Duodenal mucosa (tissue), 2 donors: ENCODE measurements at regions not wholly inside any gene's neighbourhood (a gene's known extent, or its start where the extent isn't known, plus 50 kb on each side); places are given as distances from the start of the nearest gene placed in this dataset.

Experiments
- H3K27ac ChIP-seq: one replicate; pipeline ENCODE4 v1.7.0; 2013; ENCODE audit warnings: low read depth, low read length
- H3K27me3 ChIP-seq, 2 donors: one replicate each; pipeline ENCODE4 v1.7.0; 2013; ENCODE audit warnings: low read length in 2 of 2, control low read depth in 1 of 2; ENCODE audit not compliant: insufficient read depth in 2 of 2, control insufficient read depth in 1 of 2
- H3K36me3 ChIP-seq, 2 donors: one replicate each; pipeline ENCODE4 v1.7.0; 2013; ENCODE audit warnings: low read length in 2 of 2, control low read depth in 1 of 2; ENCODE audit not compliant: insufficient read depth in 2 of 2, control insufficient read depth in 1 of 2
- H3K4me1 ChIP-seq, 2 donors: one replicate each; pipeline ENCODE4 v1.7.0; 2013; ENCODE audit warnings: low read length in 2 of 2, control low read depth in 1 of 2; ENCODE audit not compliant: insufficient read depth in 2 of 2, control insufficient read depth in 1 of 2
- H3K4me3 ChIP-seq, 2 donors: one replicate each; pipeline ENCODE4 v1.7.0; 2013; ENCODE audit warnings: low read length in 2 of 2, low read depth in 1 of 2
- H3K9ac ChIP-seq, 2 donors: one replicate each; pipeline ENCODE4 v1.7.0; 2013; ENCODE audit warnings: low read length in 2 of 2, low read depth in 1 of 2
- H3K9me3 ChIP-seq, 2 donors: one replicate each; pipeline ENCODE4 v1.7.0; 2013; ENCODE audit warnings: low read length in 2 of 2, control low read depth in 1 of 2; ENCODE audit not compliant: control insufficient read depth in 1 of 2

GRCh38 chr6:103027271-103027931, 1633.9 kb downstream of the GRIK2 start:
- no peaks in the 10 kb centered on the region for H3K27me3 ChIP-seq

GRCh38 chr6:103018426-103018825, 1624.9 kb downstream of the GRIK2 start:
- no peaks in the 10 kb centered on the region for H3K36me3 ChIP-seq
- no peaks in the 10 kb centered on the region for H3K9me3 ChIP-seq
- H3K4me3 ChIP-seq, result no peak overlapping the region
- no peaks in the 10 kb centered on the region for H3K4me1 ChIP-seq
- H3K27ac ChIP-seq, result no peak overlapping the region
- no peak overlapping the region for H3K9ac ChIP-seq
- no peaks in the 10 kb centered on the region for H3K27me3 ChIP-seq

More at GRCh38 chr6:103027271-103027931, 1633.9 kb downstream of the GRIK2 start:
- H3K4me1 ChIP-seq, result no peaks in the 10 kb centered on the region
- peaks cover 0 to 2% of the 10 kb centered on the region in 2 donors for H3K9me3 ChIP-seq
- H3K27ac ChIP-seq, result no peak overlapping the region
- no peak overlapping the region for H3K9ac ChIP-seq
- no peak overlapping the region for H3K4me3 ChIP-seq
- H3K36me3 ChIP-seq, result no peaks in the 10 kb centered on the region

- Histone ChIP-seq H3K9me3 (no peaks in the 10 kb centered on the region), H3K4me3 (no peak overlapping the region), H3K4me1 (no peaks in the 10 kb centered on the region), H3K36me3 (no peaks in the 10 kb centered on the region), H3K9ac (no peak overlapping the region), H3K27ac (no peak overlapping the region), H3K27me3 (no peaks in the 10 kb centered on the region)
These were observed 1624.4 kb downstream of the GRIK2 start for GRCh38 chr6:103017878-103018277.

GRCh38 chr6:103011605-103012004, 1618.1 kb downstream of the GRIK2 start:
- Histone ChIP-seq H3K9me3 (no peaks in the 10 kb centered on the region), H3K4me1 (no peaks in the 10 kb centered on the region), H3K9ac (no peak overlapping the region), H3K27ac (no peak overlapping the region), H3K4me3 (no peak overlapping the region), H3K36me3 (no peaks in the 10 kb centered on the region), H3K27me3 (no peaks in the 10 kb centered on the region)

- Histone ChIP-seq H3K27me3 (no peaks in the 10 kb centered on the region), H3K4me3 (no peak overlapping the region), H3K36me3 (no peaks in the 10 kb centered on the region), H3K27ac (no peak overlapping the region), H3K9ac (no peak overlapping the region), H3K9me3 (peaks cover 2 to 7% of the 10 kb centered on the region in 2 donors), H3K4me1 (no peaks in the 10 kb centered on the region)
These were observed 1608.8 kb downstream of the GRIK2 start for GRCh38 chr6:103002282-103002681.

GRCh38 chr6:103001724-103002123, 1608.2 kb downstream of the GRIK2 start:
- Histone ChIP-seq H3K9me3 (peaks cover 2 to 7% of the 10 kb centered on the region in 2 donors), H3K27me3 (no peaks in the 10 kb centered on the region), H3K4me1 (no peaks in the 10 kb centered on the region), H3K36me3 (no peaks in the 10 kb centered on the region), H3K4me3 (no peak overlapping the region), H3K27ac (no peak overlapping the region), H3K9ac (no peak overlapping the region)

GRCh38 chr6:103000688-103001087, 1607.2 kb downstream of the GRIK2 start:
- no peak overlapping the region for H3K9ac ChIP-seq
- no peaks in the 10 kb centered on the region for H3K27me3 ChIP-seq
- no peaks in the 10 kb centered on the region for H3K36me3 ChIP-seq
- H3K4me3 ChIP-seq, result no peak overlapping the region
- H3K9me3 ChIP-seq, result peaks cover 2 to 7% of the 10 kb centered on the region in 2 donors
- H3K4me1 ChIP-seq, result no peaks in the 10 kb centered on the region
- no peak overlapping the region for H3K27ac ChIP-seq

GRCh38 chr6:102995491-102995890, 1602.0 kb downstream of the GRIK2 start:
- Histone ChIP-seq H3K36me3 (no peaks in the 10 kb centered on the region), H3K4me3 (no peak overlapping the region), H3K9me3 (peaks cover 2 to 4% of the 10 kb centered on the region in 2 donors), H3K27ac (no peak overlapping the region), H3K9ac (no peak overlapping the region), H3K4me1 (no peaks in the 10 kb centered on the region), H3K27me3 (no peaks in the 10 kb centered on the region)

GRCh38 chr6:102994866-102995265, 1601.4 kb downstream of the GRIK2 start:
- no peaks in the 10 kb centered on the region for H3K36me3 ChIP-seq
- H3K9ac ChIP-seq, result no peak overlapping the region

GRCh38 chr6:102986086-102986485, 1592.6 kb downstream of the GRIK2 start:
- H3K27me3 ChIP-seq, result no peaks in the 10 kb centered on the region
- no peaks in the 10 kb centered on the region for H3K9me3 ChIP-seq
- H3K27ac ChIP-seq, result no peak overlapping the region
- no peaks in the 10 kb centered on the region for H3K36me3 ChIP-seq
- no peak overlapping the region for H3K9ac ChIP-seq
- no peaks in the 10 kb centered on the region for H3K4me1 ChIP-seq
- H3K4me3 ChIP-seq, result no peak overlapping the region

More at GRCh38 chr6:102994866-102995265, 1601.4 kb downstream of the GRIK2 start:
- Histone ChIP-seq H3K4me3 (no peak overlapping the region), H3K27ac (no peak overlapping the region), H3K9me3 (peaks cover 2 to 3% of the 10 kb centered on the region in 2 donors), H3K4me1 (no peaks in the 10 kb centered on the region), H3K27me3 (no peaks in the 10 kb centered on the region)
